H9 (cell line): ENCODE measurements at regions not wholly inside any gene's neighbourhood (a gene's known extent, or its start where the extent isn't known, plus 50 kb on each side); places are given as distances from the start of the nearest gene placed in this dataset.

Source experiments
- DNase-seq: peaks from one replicate; pipeline ENCODE4 v3.0.0-alpha.2; 2017
- H2AFZ ChIP-seq: one replicate; pipeline ENCODE4 v1.6.1; 2013; ENCODE audit warnings: mild to moderate bottlenecking, low read length, control low read depth, moderate library complexity
- H2AK5ac ChIP-seq: 2 replicates; pipeline ENCODE4 v1.6.1; 2013; ENCODE audit warnings: low read length, control low read depth, mixed read lengths; ENCODE audit not compliant: insufficient read length
- H2BK120ac ChIP-seq: one replicate; pipeline ENCODE4 v1.6.1; 2013; ENCODE audit warnings: low read depth, mild to moderate bottlenecking, low read length, control low read depth, inconsistent platforms; ENCODE audit not compliant: poor library complexity, severe bottlenecking
- H2BK12ac ChIP-seq: 2 replicates; pipeline ENCODE4 v1.6.1; 2013; ENCODE audit warnings: low read length, control low read depth, mixed read lengths, low read depth; ENCODE audit not compliant: insufficient read length
- H2BK15ac ChIP-seq: 2 replicates; pipeline ENCODE4 v1.6.1; 2013; ENCODE audit warnings: low read depth, low read length, control low read depth
- H2BK20ac ChIP-seq: one replicate; pipeline ENCODE4 v1.6.1; 2013; ENCODE audit warnings: low read depth, mild to moderate bottlenecking, low read length, control low read depth, inconsistent platforms; ENCODE audit not compliant: poor library complexity, severe bottlenecking
- H2BK5ac ChIP-seq: 2 replicates; pipeline ENCODE4 v1.6.1; 2013; ENCODE audit warnings: low read length, control low read depth, mixed read lengths; ENCODE audit not compliant: insufficient read length
- H3K14ac ChIP-seq: 2 replicates; pipeline ENCODE4 v1.6.1; 2013; ENCODE audit warnings: low read length, control low read depth; ENCODE audit not compliant: insufficient read depth
- H3K18ac ChIP-seq: 2 replicates; pipeline ENCODE4 v1.6.1; 2013; ENCODE audit warnings: low read depth, mild to moderate bottlenecking, mixed read lengths, low read length, control low read depth; ENCODE audit not compliant: insufficient read length
- H3K23ac ChIP-seq: 2 replicates; pipeline ENCODE4 v1.6.1; 2013; ENCODE audit warnings: low read length, control low read depth, mixed read lengths, low read depth; ENCODE audit not compliant: insufficient read length
- H3K23me2 ChIP-seq: 2 replicates; pipeline ENCODE4 v1.6.1; 2013; ENCODE audit warnings: low read depth, mild to moderate bottlenecking, mixed read lengths, low read length, control low read depth; ENCODE audit not compliant: insufficient read length, poor library complexity, severe bottlenecking
- H3K27ac ChIP-seq: 2 replicates; pipeline ENCODE4 v1.5.1; 2013; ENCODE audit warnings: low read length, control low read depth, mixed read lengths, low read depth; ENCODE audit not compliant: insufficient read length
- H3K27me3 ChIP-seq: 2 replicates; pipeline ENCODE4 v1.6.1; 2013; ENCODE audit warnings: low read length, control low read depth, inconsistent platforms; ENCODE audit not compliant: insufficient read depth
- H3K4ac ChIP-seq: 2 replicates; pipeline ENCODE4 v1.6.1; 2013; ENCODE audit warnings: low read depth, mild to moderate bottlenecking, control low read depth, inconsistent platforms, low read length, moderate library complexity
- H3K4me1 ChIP-seq: 2 replicates; pipeline ENCODE4 v1.6.1; 2013; ENCODE audit warnings: low read length, control low read depth, inconsistent platforms; ENCODE audit not compliant: insufficient read depth
- H3K4me2 ChIP-seq: 2 replicates; pipeline ENCODE4 v1.6.1; 2013; ENCODE audit warnings: low read length, control low read depth, mixed read lengths; ENCODE audit not compliant: insufficient read length, insufficient read depth
- H3K56ac ChIP-seq: 2 replicates; pipeline ENCODE4 v1.6.1; 2013; ENCODE audit warnings: low read depth, mild to moderate bottlenecking, mixed read lengths, low read length, control low read depth; ENCODE audit not compliant: insufficient read length
- H3K79me1 ChIP-seq: 2 replicates; pipeline ENCODE4 v1.6.1; 2013; ENCODE audit warnings: low read depth, mild to moderate bottlenecking, moderate library complexity, low read length, control low read depth, inconsistent platforms; ENCODE audit not compliant: insufficient read depth, poor library complexity, severe bottlenecking
- H3K79me2 ChIP-seq: 2 replicates; pipeline ENCODE4 v1.6.1; 2013; ENCODE audit warnings: low read length, control low read depth, inconsistent platforms; ENCODE audit not compliant: insufficient read depth
- H3K9ac ChIP-seq: 2 replicates; pipeline ENCODE4 v1.6.1; 2013; ENCODE audit warnings: low read length, control low read depth, mixed read lengths; ENCODE audit not compliant: insufficient read length; ENCODE audit errors: extremely low read depth
- H3K9me3 ChIP-seq: one replicate; pipeline ENCODE4 v1.6.1; 2013; ENCODE audit warnings: low read depth, low read length, inconsistent platforms; ENCODE audit not compliant: control insufficient read depth
- H3T11ph ChIP-seq: one replicate; pipeline ENCODE4 v1.6.1; 2013; ENCODE audit warnings: mild to moderate bottlenecking, low read length, control low read depth, inconsistent platforms
- H4K20me1 ChIP-seq: one replicate; pipeline ENCODE4 v1.6.1; 2013; ENCODE audit not compliant: control insufficient read depth, insufficient read length, insufficient read depth
- H4K5ac ChIP-seq: 2 replicates; pipeline ENCODE4 v1.6.1; 2013; ENCODE audit warnings: low read depth, mild to moderate bottlenecking, mixed read lengths, low read length, control low read depth; ENCODE audit not compliant: insufficient read length
- H4K8ac ChIP-seq: replicated peaks from 2 replicates; pipeline ENCODE4 v1.6.1; 2013; ENCODE audit warnings: low read length, control low read depth, mixed read lengths, low read depth; ENCODE audit not compliant: insufficient read length
- H4K91ac ChIP-seq: 2 replicates; pipeline ENCODE4 v1.6.1; 2013; ENCODE audit warnings: low read depth, mild to moderate bottlenecking, moderate library complexity, mixed read lengths, low read length, control low read depth; ENCODE audit not compliant: insufficient read length
- H3K27ac Mint-ChIP-seq, 3 experiments: 2 replicates in 2 of 3; 3 replicates in 1 of 3; pipeline ENCODE4 v1.8.0; 2020 to 2021; ENCODE audit warnings: mixed read lengths in 3 of 3, mild to moderate bottlenecking in 1 of 3, moderate library complexity in 1 of 3
- H3K27me3 Mint-ChIP-seq: 2 replicates; pipeline ENCODE4 v1.8.0; 2021; ENCODE audit warnings: low read depth, mild to moderate bottlenecking, moderate library complexity, mixed read lengths
- H3K36me3 Mint-ChIP-seq, 3 experiments: 2 replicates in 2 of 3; 3 replicates in 1 of 3; pipeline ENCODE4 v1.8.0; 2020 to 2021; ENCODE audit warnings: low read depth in 3 of 3, mixed read lengths in 3 of 3; ENCODE audit not compliant: insufficient read depth in 1 of 3
- H3K4me1 Mint-ChIP-seq, 2 experiments: 2 replicates each; pipeline ENCODE4 v1.8.0; 2020; ENCODE audit warnings: mixed read lengths in 2 of 2
- H3K4me3 Mint-ChIP-seq, 2 experiments: 2 replicates in 1 of 2; 3 replicates in 1 of 2; pipeline ENCODE4 v1.8.0; 2020 to 2021; ENCODE audit warnings: mild to moderate bottlenecking in 2 of 2, mixed read lengths in 2 of 2, moderate library complexity in 1 of 2
- H3K9me3 Mint-ChIP-seq, 2 experiments: 2 replicates in 1 of 2; 3 replicates in 1 of 2; pipeline ENCODE4 v1.8.0; 2020; ENCODE audit warnings: mild to moderate bottlenecking in 2 of 2, mixed read lengths in 2 of 2, moderate library complexity in 1 of 2
- WGBS: extraction: QIAGEN DNeasy Blood & Tissue Kit; methylation state at CpG from one replicate; pipeline ENCODE4 v1.1.7; 2013; ENCODE audit warnings: missing lambda C conversion rate, low lambda C conversion rate, mixed read lengths; ENCODE audit not compliant: insufficient read length; ENCODE audit errors: extremely low coverage; 5-methylcytosine and 5-hydroxymethylcytosine counted together
- TF ChIP-seq, protein P1 (sequence below): fragments of 200-600 bp; sonication (generic); conservative IDR thresholded peaks from 3 replicates; pipeline ENCODE4 v1.8.0; 2021; ENCODE audit warnings: antibody characterized with exemption, mild to moderate bottlenecking

DNA sequence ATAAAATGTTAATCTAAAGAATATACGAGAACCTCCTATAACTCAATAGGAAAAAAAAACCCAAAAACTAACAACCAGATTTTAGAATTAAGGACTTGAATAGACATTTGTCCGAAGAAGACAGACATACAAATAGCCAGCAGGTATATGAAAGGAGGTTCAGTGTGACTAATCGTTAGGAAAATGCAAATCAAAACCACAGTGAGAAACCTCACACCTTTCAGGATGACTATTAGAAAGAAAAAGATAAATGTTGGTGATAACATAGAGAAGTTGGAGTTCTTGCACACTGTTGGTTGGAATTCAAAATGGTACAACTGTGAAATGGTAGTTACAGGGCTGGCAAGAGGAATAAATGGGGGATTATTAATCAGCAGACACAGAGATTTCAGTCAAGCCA is 339.0 kb downstream of the TMEM114 start:
- H3K18ac ChIP-seq = no peak overlapping the region
- H3K14ac ChIP-seq = no peak overlapping the region
- H2BK15ac ChIP-seq = no peak overlapping the region
- no peak overlapping the region for H3K23ac ChIP-seq
- Mint-ChIP-seq H3K27me3 (no peaks in the 10 kb centered on the region), H3K27ac (no peak overlapping the region), H3K36me3 (no peaks in the 10 kb centered on the region), H3K4me3 (no peak overlapping the region), H3K4me1 (peaks cover 6 to 8% of the 10 kb centered on the region in 2 experiments), H3K9me3 (no peaks in the 10 kb centered on the region; a peak in 1 of 5 replicates)
- H2BK120ac ChIP-seq = no peak overlapping the region
- H2BK5ac ChIP-seq = no peak overlapping the region
- no peak overlapping the region for H3T11ph ChIP-seq
- H4K20me1 ChIP-seq = no peaks in the 10 kb centered on the region
- no peak overlapping the region for H4K91ac ChIP-seq
- no peak overlapping the region for H3K4me2 ChIP-seq
- TF ChIP-seq, protein P1, sequence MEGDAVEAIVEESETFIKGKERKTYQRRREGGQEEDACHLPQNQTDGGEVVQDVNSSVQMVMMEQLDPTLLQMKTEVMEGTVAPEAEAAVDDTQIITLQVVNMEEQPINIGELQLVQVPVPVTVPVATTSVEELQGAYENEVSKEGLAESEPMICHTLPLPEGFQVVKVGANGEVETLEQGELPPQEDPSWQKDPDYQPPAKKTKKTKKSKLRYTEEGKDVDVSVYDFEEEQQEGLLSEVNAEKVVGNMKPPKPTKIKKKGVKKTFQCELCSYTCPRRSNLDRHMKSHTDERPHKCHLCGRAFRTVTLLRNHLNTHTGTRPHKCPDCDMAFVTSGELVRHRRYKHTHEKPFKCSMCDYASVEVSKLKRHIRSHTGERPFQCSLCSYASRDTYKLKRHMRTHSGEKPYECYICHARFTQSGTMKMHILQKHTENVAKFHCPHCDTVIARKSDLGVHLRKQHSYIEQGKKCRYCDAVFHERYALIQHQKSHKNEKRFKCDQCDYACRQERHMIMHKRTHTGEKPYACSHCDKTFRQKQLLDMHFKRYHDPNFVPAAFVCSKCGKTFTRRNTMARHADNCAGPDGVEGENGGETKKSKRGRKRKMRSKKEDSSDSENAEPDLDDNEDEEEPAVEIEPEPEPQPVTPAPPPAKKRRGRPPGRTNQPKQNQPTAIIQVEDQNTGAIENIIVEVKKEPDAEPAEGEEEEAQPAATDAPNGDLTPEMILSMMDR = no peak
- no peak overlapping the region for H3K4ac ChIP-seq
- H3K27ac ChIP-seq = no peak overlapping the region
- H4K8ac ChIP-seq = no peak overlapping the region
- no peaks in the 10 kb centered on the region for H3K79me2 ChIP-seq
- H3K27me3 ChIP-seq = no peaks in the 10 kb centered on the region
- DNase-seq = no peak
- no peak overlapping the region for H2AK5ac ChIP-seq
- H3K79me1 ChIP-seq = no peaks in the 10 kb centered on the region
- H2AFZ ChIP-seq = no peak overlapping the region
- no peak overlapping the region for H2BK20ac ChIP-seq
- no peak overlapping the region for H3K56ac ChIP-seq
- no peak overlapping the region for H4K5ac ChIP-seq
- H3K4me1 ChIP-seq = no peaks in the 10 kb centered on the region
- H3K9me3 ChIP-seq = no peaks in the 10 kb centered on the region
- no peak overlapping the region for H3K9ac ChIP-seq
- no CpG with 5 or more reads among the region's 3 CpGs for WGBS
- H2BK12ac ChIP-seq = no peak overlapping the region
- H3K23me2 ChIP-seq = no peaks in the 10 kb centered on the region
